Mammary epithelial cell (primary cell): ENCODE measurements at regions not wholly inside any gene's neighbourhood (a gene's known extent, or its start where the extent isn't known, plus 50 kb on each side); places are given as distances from the start of the nearest gene placed in this dataset.

Experiments
- CTCF ChIP-seq, 2 donors: IDR thresholded peaks in 1 of 2; conservative IDR thresholded peaks in 1 of 2; 2 replicates each; pipeline ENCODE4 v1.5.1; 2011 to 2012; ENCODE audit warnings: inconsistent platforms in 2 of 2, low read length in 2 of 2, mild to moderate bottlenecking in 2 of 2, control low read depth in 1 of 2, low read depth in 1 of 2; ENCODE audit not compliant: insufficient read depth in 1 of 2; ENCODE audit errors: extremely low read depth in 1 of 2
- EZH2 ChIP-seq: IDR thresholded peaks from 2 replicates; pipeline ENCODE4 v1.6.1; 2012; ENCODE audit warnings: low read length, inconsistent platforms, borderline replicate concordance

- TF ChIP-seq CTCF (conservative IDR thresholded peaks at IDR 0.05 in 1 of 2, IDR thresholded peaks at IDR 0.05 in 1 of 2; ENCODE audit: extremely low read depth in 1 of 2, insufficient read depth in 1 of 2, low read depth in 1 of 2, low read length in 2 of 2): no peak
- TF ChIP-seq EZH2: no peak
Observed at GRCh38 chr3:26049951-26050350, 260.1 kb downstream of the OXSM start.
